A673 (cell line): ENCODE measurements at regions not wholly inside any gene's neighbourhood (a gene's known extent, or its start where the extent isn't known, plus 50 kb on each side); places are given as distances from the start of the nearest gene placed in this dataset.

Source experiments
- EZH2 ChIP-seq: fragments of 200-600 bp; sonication (generic); IDR thresholded peaks from 2 replicates; pipeline ENCODE4 v1.6.1; 2017; ENCODE audit warnings: borderline replicate concordance, low read depth, mild to moderate bottlenecking, mixed read lengths, antibody characterized with exemption, low read length; ENCODE audit not compliant: poor library complexity, severe bottlenecking
- TF ChIP-seq, protein P1 (sequence below): fragments of 300-800, 200-600 bp; sonication (generic); conservative IDR thresholded peaks from 2 replicates; pipeline ENCODE4 v1.5.1; 2017; ENCODE audit warnings: low read depth, mild to moderate bottlenecking, antibody characterized with exemption, low read length, moderate library complexity, mixed read lengths

DNA sequence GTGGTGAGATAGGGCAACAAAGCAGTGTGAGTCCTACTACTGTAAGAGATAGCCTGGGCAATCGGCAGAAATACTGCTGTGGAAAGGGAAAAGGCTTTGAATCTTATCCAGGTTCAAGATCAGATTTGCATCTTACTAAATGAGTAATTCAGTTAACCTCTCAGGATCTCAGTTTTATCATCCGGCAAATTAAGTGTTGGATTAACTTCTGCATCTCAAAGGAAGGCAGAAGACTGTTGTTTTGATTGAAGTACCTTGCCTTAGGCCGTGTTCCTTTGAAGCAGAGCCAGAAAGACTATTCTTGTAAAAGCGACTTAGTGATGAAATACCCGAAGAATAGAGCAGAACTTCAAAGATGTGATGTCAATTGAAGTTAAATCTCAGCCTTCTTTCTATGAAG lies 612.9 kb upstream of the USP24 start:
- TF ChIP-seq, protein P1, sequence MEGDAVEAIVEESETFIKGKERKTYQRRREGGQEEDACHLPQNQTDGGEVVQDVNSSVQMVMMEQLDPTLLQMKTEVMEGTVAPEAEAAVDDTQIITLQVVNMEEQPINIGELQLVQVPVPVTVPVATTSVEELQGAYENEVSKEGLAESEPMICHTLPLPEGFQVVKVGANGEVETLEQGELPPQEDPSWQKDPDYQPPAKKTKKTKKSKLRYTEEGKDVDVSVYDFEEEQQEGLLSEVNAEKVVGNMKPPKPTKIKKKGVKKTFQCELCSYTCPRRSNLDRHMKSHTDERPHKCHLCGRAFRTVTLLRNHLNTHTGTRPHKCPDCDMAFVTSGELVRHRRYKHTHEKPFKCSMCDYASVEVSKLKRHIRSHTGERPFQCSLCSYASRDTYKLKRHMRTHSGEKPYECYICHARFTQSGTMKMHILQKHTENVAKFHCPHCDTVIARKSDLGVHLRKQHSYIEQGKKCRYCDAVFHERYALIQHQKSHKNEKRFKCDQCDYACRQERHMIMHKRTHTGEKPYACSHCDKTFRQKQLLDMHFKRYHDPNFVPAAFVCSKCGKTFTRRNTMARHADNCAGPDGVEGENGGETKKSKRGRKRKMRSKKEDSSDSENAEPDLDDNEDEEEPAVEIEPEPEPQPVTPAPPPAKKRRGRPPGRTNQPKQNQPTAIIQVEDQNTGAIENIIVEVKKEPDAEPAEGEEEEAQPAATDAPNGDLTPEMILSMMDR = no peak
- TF ChIP-seq EZH2 = no peak
